Endothelial cell of umbilical vein (primary cell): ENCODE measurements at regions not wholly inside any gene's neighbourhood (a gene's known extent, or its start where the extent isn't known, plus 50 kb on each side); places are given as distances from the start of the nearest gene placed in this dataset.

ENCODE experiments used
- BruUV-seq: library from RNA; stranded (reverse); fragments of 400-500 nt; replicated peaks from 2 replicates; lab custom pipeline; 2021; lab: Mats Ljungman, UMichigan
- CTCF ChIA-PET: fragments of 300-600, 350-600 bp; sonication (Branson Sonifier 250); formaldehyde crosslinking; loops from one replicate; lab custom pipeline; 2021; ENCODE audit warnings: antibody characterized with exemption, inconsistent platforms; lab: Charles Lee
- POLR2A ChIA-PET: fragments of 300-600, 350-600 bp; sonication (Branson Sonifier 250); formaldehyde crosslinking; loops from one replicate; lab custom pipeline; 2021; ENCODE audit warnings: antibody characterized with exemption, inconsistent platforms; lab: Charles Lee
- DNase-seq: peaks from one replicate; pipeline ENCODE4 v3.0.0-alpha.2; 2011; ENCODE audit warnings: low read depth, low spot score
- FAIRE-seq: peaks from 2 replicates; lab custom pipeline; 2011; peaks lifted over from hg19 to GRCh38; lab: Jason Lieb, UNC
- H2AFZ ChIP-seq: 2 replicates; pipeline ENCODE4 v1.6.0; 2012; ENCODE audit warnings: low read depth, low read length, control low read depth, inconsistent platforms
- H3K27ac ChIP-seq: 2 replicates; pipeline ENCODE4 v1.5.1; 2011; ENCODE audit warnings: low read depth, mild to moderate bottlenecking, control low read depth, low read length, moderate library complexity; ENCODE audit not compliant: insufficient read depth
- H3K27me3 ChIP-seq, 2 experiments: 2 replicates each; pipeline versions ENCODE4 v1.6.0 to v1.6.1; 2011; ENCODE audit warnings: low read length in 2 of 2, mixed read lengths in 1 of 2; ENCODE audit not compliant: control insufficient read depth in 2 of 2, insufficient read depth in 2 of 2
- H3K36me3 ChIP-seq, 2 experiments: 2 replicates in 1 of 2; 3 replicates in 1 of 2; pipeline ENCODE4 v1.5.1; 2011; ENCODE audit warnings: low read length in 2 of 2, mild to moderate bottlenecking in 1 of 2, moderate library complexity in 1 of 2; ENCODE audit not compliant: control insufficient read depth in 2 of 2, insufficient read depth in 2 of 2; ENCODE audit errors: extremely low read depth in 1 of 2
- H3K4me1 ChIP-seq: 3 replicates; pipeline ENCODE4 v1.5.1; 2011; ENCODE audit warnings: mild to moderate bottlenecking, low read length; ENCODE audit not compliant: control insufficient read depth, insufficient read depth; ENCODE audit errors: extremely low read depth
- H3K4me2 ChIP-seq: 2 replicates; pipeline ENCODE4 v1.6.1; 2011; ENCODE audit warnings: low read length, control low read depth, mixed read lengths; ENCODE audit not compliant: insufficient read depth
- H3K4me3 ChIP-seq, 3 experiments: fragments of 200-600 bp in 1 of 3; sonication (generic), shearing (Covaris generic) in 1 of 3; replicated peaks in 1 of 3; 2 replicates each; pipeline ENCODE4 v1.5.1; 2011 to 2016; ENCODE audit warnings: control low read depth in 3 of 3, low read length in 3 of 3, mild to moderate bottlenecking in 2 of 3, inconsistent platforms in 1 of 3, low read depth in 1 of 3, moderate library complexity in 1 of 3; ENCODE audit not compliant: insufficient read depth in 1 of 3
- H3K79me2 ChIP-seq: 2 replicates; pipeline ENCODE4 v1.6.0; 2012; ENCODE audit warnings: low read length, inconsistent platforms; ENCODE audit not compliant: control insufficient read depth, insufficient read depth
- H3K9ac ChIP-seq: replicated peaks from 2 replicates; pipeline ENCODE3; 2011; ENCODE audit warnings: low read length, control low read depth; ENCODE audit not compliant: insufficient read depth; ENCODE audit errors: extremely low read depth
- H3K9me1 ChIP-seq: replicated peaks from 3 replicates; pipeline ENCODE4 v1.6.0; 2011; ENCODE audit warnings: mild to moderate bottlenecking, low read length; ENCODE audit not compliant: control insufficient read depth, insufficient read depth; ENCODE audit errors: extremely low read depth
- H3K9me3 ChIP-seq: replicated peaks from 2 replicates; pipeline ENCODE4 v1.5.1; 2012; ENCODE audit warnings: low read length, inconsistent platforms; ENCODE audit not compliant: control insufficient read depth, insufficient read depth
- H4K20me1 ChIP-seq: replicated peaks from 2 replicates; pipeline ENCODE3; 2011; ENCODE audit warnings: mild to moderate bottlenecking, low read length; ENCODE audit not compliant: control insufficient read depth, insufficient read depth; ENCODE audit errors: extremely low read depth
- CTCF ChIP-seq, 2 donors: IDR thresholded peaks; 1 replicate in 1 of 2; 2 replicates in 1 of 2; pipeline ENCODE4 v1.5.1; 2011; ENCODE audit warnings: low read length in 2 of 2, mild to moderate bottlenecking in 2 of 2, moderate library complexity in 2 of 2, control low read depth in 1 of 2, inconsistent platforms in 1 of 2, low read depth in 1 of 2; ENCODE audit not compliant: insufficient read depth in 1 of 2; ENCODE audit errors: extremely low read depth in 1 of 2
- EZH2 ChIP-seq: IDR thresholded peaks from 2 replicates; pipeline ENCODE4 v1.6.1; 2012; ENCODE audit warnings: borderline replicate concordance, low read depth, mild to moderate bottlenecking, moderate library complexity, low read length, inconsistent platforms; ENCODE audit not compliant: severe bottlenecking
- FOS ChIP-seq: IDR thresholded peaks from 2 replicates; pipeline ENCODE4 v1.6.1; 2011; ENCODE audit warnings: mild to moderate bottlenecking, low read length, moderate library complexity, borderline replicate concordance; ENCODE audit not compliant: insufficient read depth
- GATA2 ChIP-seq: IDR thresholded peaks from 2 replicates; pipeline ENCODE4 v1.7.0; 2011; ENCODE audit warnings: low read depth, mild to moderate bottlenecking, moderate library complexity, mixed read lengths, low read length; ENCODE audit not compliant: insufficient read length, insufficient read depth
- JUN ChIP-seq: IDR thresholded peaks from 2 replicates; pipeline ENCODE4 v1.6.1; 2011; ENCODE audit warnings: borderline replicate concordance, low read depth; ENCODE audit not compliant: insufficient read length, insufficient read depth
- MAX ChIP-seq: IDR thresholded peaks from 2 replicates; pipeline ENCODE4 v1.6.1; 2011; ENCODE audit not compliant: insufficient read depth, insufficient read length
- MYC ChIP-seq: IDR thresholded peaks from one replicate; pipeline ENCODE4 v1.6.1; 2011; ENCODE audit warnings: mild to moderate bottlenecking, low read depth, low read length
- POLR2A ChIP-seq: IDR thresholded peaks from 2 replicates; pipeline ENCODE4 v1.6.1; 2012; ENCODE audit warnings: low read depth, mild to moderate bottlenecking, control low read depth, low read length
- POLR2AphosphoS5 ChIP-seq: IDR thresholded peaks from 2 replicates; pipeline ENCODE4 v1.6.1; 2012; ENCODE audit warnings: low read depth, mild to moderate bottlenecking, control low read depth, low read length, moderate library complexity; ENCODE audit not compliant: insufficient read depth
- dilution Hi-C: fragments of 300-500 bp; cut with MboI; formaldehyde crosslinking; loops from one replicate; pipeline ENCODE4 v1.15.0; 2019; ENCODE audit warnings: low sequenced_read_pairs; ENCODE audit not compliant: extremely low pct_ligation_motif_present
- intact Hi-C: fragments of 100-400 bp; cut with micrococcal nuclease; formaldehyde crosslinking; loops from one replicate; pipeline ENCODE4 v1.10.0; 2022

DNA sequence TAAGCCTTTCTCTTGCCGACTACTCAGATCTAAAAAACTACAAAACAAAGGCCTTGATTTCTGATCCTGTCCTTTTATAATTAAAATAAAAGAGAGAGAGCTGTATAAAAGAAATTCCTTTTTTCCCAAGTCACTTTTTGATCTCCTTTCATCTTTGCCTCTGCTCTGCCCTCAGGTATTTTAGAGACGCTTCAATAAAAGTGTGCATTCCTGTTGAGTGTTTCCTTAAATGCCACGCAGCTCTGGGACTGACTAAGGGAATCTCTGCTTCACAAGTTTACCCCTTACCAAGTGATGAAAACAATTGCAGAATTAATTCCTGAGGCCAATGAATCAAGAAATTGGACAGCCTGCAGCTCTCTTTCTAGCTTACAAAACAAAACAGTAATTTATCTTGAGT lies 1109.8 kb downstream of the TMTC2 start:
- FAIRE-seq, result no peak
- CTCF ChIA-PET, result interaction anchor here (1.0 kb wide), 1 partner anchor 30 kb away, joined by 5 read pairs; no protein-coding TSS in a partner anchor
- no peak for TF ChIP-seq MAX
- TF ChIP-seq POLR2A, result no peak
- no peak for TF ChIP-seq FOS
- no peak for TF ChIP-seq EZH2
- no peak for TF ChIP-seq JUN
- no peak for TF ChIP-seq POLR2AphosphoS5
- TF ChIP-seq GATA2, result no peak
- TF ChIP-seq MYC, result no peak
- no peak for TF ChIP-seq CTCF (IDR thresholded peaks at IDR 0.05; ENCODE audit: extremely low read depth in 1 of 2, insufficient read depth in 1 of 2, low read depth in 1 of 2, low read length in 2 of 2)

More for the DNA sequence above, 1109.8 kb downstream of the TMTC2 start:
- no peaks in the 10 kb centered on the region for H3K79me2 ChIP-seq
- H3K27me3 ChIP-seq, result no peaks in the 10 kb centered on the region
- no TSS peak for BruUV-seq
- H3K9me3 ChIP-seq, result no peaks in the 10 kb centered on the region
- H2AFZ ChIP-seq, result no peak overlapping the region
- POLR2A ChIA-PET, result no interaction called here
- intact Hi-C loops, result no loop called here
- no peaks in the 10 kb centered on the region for H3K36me3 ChIP-seq
- H3K4me1 ChIP-seq, result no peaks in the 10 kb centered on the region
- DNase-seq, result no peak
- H3K4me3 ChIP-seq, result no peak overlapping the region
- H4K20me1 ChIP-seq, result no peaks in the 10 kb centered on the region
- H3K9ac ChIP-seq, result no peak overlapping the region
- dilution Hi-C loops, result no loop called here
- no peak overlapping the region for H3K4me2 ChIP-seq
- no peak overlapping the region for H3K27ac ChIP-seq
- H3K9me1 ChIP-seq, result no peaks in the 10 kb centered on the region
